Sigmoid colon (tissue), 4 donors: ENCODE measurements at regions not wholly inside any gene's neighbourhood (a gene's known extent, or its start where the extent isn't known, plus 50 kb on each side); places are given as distances from the start of the nearest gene placed in this dataset.

Experiments used
- CTCF ChIP-seq, 4 experiments: fragments of 450-650 bp in 3 of 4; fragments of 200-600 bp in 1 of 4; IDR thresholded peaks; one replicate each; pipeline ENCODE4 v1.5.1; 2016 to 2019; ENCODE audit warnings: antibody characterized with exemption in 4 of 4, mild to moderate bottlenecking in 3 of 4, moderate library complexity in 2 of 4
- POLR2AphosphoS5 ChIP-seq, 4 donors: sonication (generic); formaldehyde crosslinking; IDR thresholded peaks; one replicate each; pipeline ENCODE4 v1.6.1; 2017; ENCODE audit warnings: antibody characterized with exemption in 4 of 4

- TF ChIP-seq CTCF (IDR thresholded peaks at IDR 0.05) (no peak), POLR2AphosphoS5 (IDR thresholded peaks at IDR 0.05) (no peak)
Measured at GRCh38 chr6:105795913-105796517, 290.1 kb upstream of the PRDM1 start.
